AG09309 (cell line): ENCODE measurements at regions not wholly inside any gene's neighbourhood (a gene's known extent, or its start where the extent isn't known, plus 50 kb on each side); places are given as distances from the start of the nearest gene placed in this dataset.

Experiments used
- DNase-seq: peaks from one replicate; pipeline ENCODE4 v3.0.0-alpha.2; 2010; ENCODE audit warnings: low read depth
- H3K4me3 ChIP-seq: 2 replicates; pipeline ENCODE4 v1.5.1; 2011; ENCODE audit warnings: mild to moderate bottlenecking, low read depth, low read length, moderate library complexity; ENCODE audit not compliant: control insufficient read depth
- CTCF ChIP-seq: IDR thresholded peaks from 2 replicates; pipeline ENCODE4 v1.5.1; 2011; ENCODE audit warnings: mild to moderate bottlenecking, low read depth, low read length, inconsistent platforms; ENCODE audit not compliant: insufficient read depth, control insufficient read depth; ENCODE audit errors: missing control alignments

GRCh38 chr3:106008766-106009165 is 140.0 kb upstream of the CBLB start:
- DNase-seq, result no peak
- TF ChIP-seq CTCF, result no peak
- no peak overlapping the region for H3K4me3 ChIP-seq

GRCh38 chr3:106010829-106011228 is 142.0 kb upstream of the CBLB start:
- no peak for TF ChIP-seq CTCF
- DNase-seq, result no peak
- H3K4me3 ChIP-seq, result no peak overlapping the region

GRCh38 chr3:106013971-106014370 is 145.2 kb upstream of the CBLB start:
- no peak overlapping the region for H3K4me3 ChIP-seq
- no peak for TF ChIP-seq CTCF
- DNase-seq, result peak; percentile 97

GRCh38 chr3:106014518-106014917 is 145.7 kb upstream of the CBLB start:
- no peak for DNase-seq
- TF ChIP-seq CTCF, result no peak
- no peak overlapping the region for H3K4me3 ChIP-seq

GRCh38 chr3:106014971-106015370 is 146.2 kb upstream of the CBLB start:
- TF ChIP-seq CTCF, result no peak
- no peak overlapping the region for H3K4me3 ChIP-seq
- DNase-seq, result no peak

- no peak for TF ChIP-seq CTCF
- H3K4me3 ChIP-seq, result no peak overlapping the region
- DNase-seq, result no peak
Observed at GRCh38 chr3:106018102-106018501, 149.3 kb upstream of the CBLB start.

- H3K4me3 ChIP-seq, result no peak overlapping the region
- DNase-seq, result no peak
- no peak for TF ChIP-seq CTCF
Observed at GRCh38 chr3:106018929-106019550, 150.2 kb upstream of the CBLB start.
